ENCODE measurements at regions not wholly inside any gene's neighbourhood (a gene's known extent, or its start where the extent isn't known, plus 50 kb on each side); places are given as distances from the start of the nearest gene placed in this dataset.
"Not testable (repeated sequence)": the region's sequence is repeated elsewhere in the genome, so short reads cannot be mapped to it uniquely, and the experiment has no call there.

DNA sequence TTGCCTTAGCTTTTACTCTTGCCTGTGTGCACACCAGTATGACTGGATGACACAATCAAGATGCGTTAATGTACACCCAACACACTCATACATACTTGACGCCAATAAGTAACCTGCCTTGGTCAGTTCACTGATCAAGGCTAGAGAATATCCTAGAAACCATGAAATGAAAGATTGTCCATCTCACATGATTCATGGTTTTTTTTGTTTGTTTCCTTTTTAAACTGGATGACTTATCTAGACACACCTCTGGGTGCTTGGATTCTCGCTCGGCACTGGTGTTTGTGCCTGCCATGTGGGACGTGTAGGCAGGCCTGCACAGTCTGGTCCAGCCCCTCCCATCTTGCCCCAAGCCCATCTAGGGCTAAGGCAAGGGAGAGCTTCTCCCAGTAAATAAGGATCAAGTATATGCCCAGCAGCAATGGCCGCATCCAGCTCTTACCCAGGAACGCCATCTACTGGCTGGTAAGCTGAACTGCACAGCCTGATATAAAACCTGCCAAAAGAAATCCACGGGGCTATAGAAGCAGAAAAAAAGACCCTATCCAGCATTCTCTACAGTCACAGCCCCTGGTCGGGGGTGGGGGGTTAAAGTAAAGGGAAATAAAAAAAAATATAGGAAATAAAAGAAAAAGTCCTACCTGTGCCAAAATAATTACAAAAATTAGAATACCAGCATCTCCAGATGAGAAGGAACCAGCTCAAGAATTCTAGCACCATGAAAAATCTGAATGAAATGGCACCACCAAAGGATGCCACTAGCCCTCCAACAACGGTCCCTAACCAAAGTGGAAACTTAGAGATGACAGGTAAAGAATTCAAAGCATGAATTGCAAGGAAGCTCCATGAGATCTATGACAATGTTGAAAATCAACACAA lies 73.3 kb downstream of the OTOR start:
- Histone ChIP-seq H3K4me3 (replicated peaks; ENCODE audit: low read depth, low read length) (no peak overlapping the region), H3K27me3 (replicated peaks; ENCODE audit: control insufficient read depth, insufficient read depth, low read length) (no peaks in the 10 kb centered on the region), H3K36me3 (ENCODE audit: control insufficient read depth, insufficient read depth, low read length) (no peaks in the 10 kb centered on the region)
- TF ChIP-seq, protein P1, sequence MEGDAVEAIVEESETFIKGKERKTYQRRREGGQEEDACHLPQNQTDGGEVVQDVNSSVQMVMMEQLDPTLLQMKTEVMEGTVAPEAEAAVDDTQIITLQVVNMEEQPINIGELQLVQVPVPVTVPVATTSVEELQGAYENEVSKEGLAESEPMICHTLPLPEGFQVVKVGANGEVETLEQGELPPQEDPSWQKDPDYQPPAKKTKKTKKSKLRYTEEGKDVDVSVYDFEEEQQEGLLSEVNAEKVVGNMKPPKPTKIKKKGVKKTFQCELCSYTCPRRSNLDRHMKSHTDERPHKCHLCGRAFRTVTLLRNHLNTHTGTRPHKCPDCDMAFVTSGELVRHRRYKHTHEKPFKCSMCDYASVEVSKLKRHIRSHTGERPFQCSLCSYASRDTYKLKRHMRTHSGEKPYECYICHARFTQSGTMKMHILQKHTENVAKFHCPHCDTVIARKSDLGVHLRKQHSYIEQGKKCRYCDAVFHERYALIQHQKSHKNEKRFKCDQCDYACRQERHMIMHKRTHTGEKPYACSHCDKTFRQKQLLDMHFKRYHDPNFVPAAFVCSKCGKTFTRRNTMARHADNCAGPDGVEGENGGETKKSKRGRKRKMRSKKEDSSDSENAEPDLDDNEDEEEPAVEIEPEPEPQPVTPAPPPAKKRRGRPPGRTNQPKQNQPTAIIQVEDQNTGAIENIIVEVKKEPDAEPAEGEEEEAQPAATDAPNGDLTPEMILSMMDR (IDR thresholded peaks at IDR 0.05; ENCODE audit: insufficient read depth, low read length, poor library complexity, severe bottlenecking), result peak; percentile 94
- peak; percentile 19 for DNase-seq (ENCODE audit: extremely low read depth, insufficient read length)

DNA sequence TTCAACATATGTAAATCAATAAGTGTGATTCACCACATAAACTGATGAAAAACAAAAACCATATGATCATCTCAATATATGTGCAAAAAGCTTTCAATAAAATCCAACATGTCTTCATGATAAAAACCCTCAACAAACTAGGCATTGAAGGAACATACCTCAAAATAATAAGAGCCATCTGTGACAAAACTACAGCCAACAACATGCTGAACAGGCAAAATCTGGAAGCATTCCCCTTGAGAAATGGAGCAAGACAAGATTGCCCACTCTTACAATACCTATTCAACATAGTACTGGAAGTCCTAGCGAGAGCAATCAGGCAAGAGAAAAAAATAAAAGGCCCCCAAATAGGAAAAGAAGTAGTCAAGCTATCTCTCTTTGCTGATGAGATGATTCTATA lies 76.5 kb downstream of the OTOR start:
- TF ChIP-seq, protein P1 (IDR thresholded peaks at IDR 0.05; ENCODE audit: insufficient read depth, low read length, poor library complexity, severe bottlenecking), result no peak
- no peak for DNase-seq (ENCODE audit: extremely low read depth, insufficient read length)
- H3K36me3 ChIP-seq (ENCODE audit: control insufficient read depth, insufficient read depth, low read length), result no peaks in the 10 kb centered on the region
- no peak overlapping the region for H3K4me3 ChIP-seq (replicated peaks; ENCODE audit: low read depth, low read length)
- no peaks in the 10 kb centered on the region for H3K27me3 ChIP-seq (replicated peaks; ENCODE audit: control insufficient read depth, insufficient read depth, low read length)

DNA sequence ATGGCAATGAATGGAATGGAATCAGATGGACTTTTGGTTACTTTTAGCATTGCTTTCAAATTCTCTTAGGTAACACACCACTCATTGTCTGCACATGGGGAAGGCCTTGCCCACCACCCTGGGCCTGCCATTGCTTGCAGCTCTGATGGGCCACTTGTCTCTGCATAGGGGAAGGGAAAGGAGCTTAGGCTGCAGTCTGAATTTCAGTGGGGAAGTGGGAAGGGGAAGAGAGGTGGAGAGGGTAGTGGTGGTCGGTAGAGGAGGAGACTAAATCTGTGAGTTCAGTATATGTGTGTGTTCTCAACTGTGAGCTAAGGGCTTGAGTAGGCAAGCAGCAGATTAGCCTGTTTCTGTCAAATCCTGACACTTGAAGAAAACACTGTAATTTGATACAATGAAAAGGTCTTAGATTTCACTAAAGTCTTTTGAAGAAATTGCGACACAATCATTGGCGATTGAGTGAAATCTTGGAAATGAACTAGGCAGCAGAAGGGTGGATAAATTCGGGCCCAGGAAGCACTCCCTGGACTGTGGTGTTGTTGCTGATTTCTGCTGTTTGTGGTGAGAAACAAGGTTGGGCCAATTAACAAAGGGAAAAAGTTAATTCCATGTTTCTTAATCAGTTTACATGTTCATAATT lies 80.6 kb downstream of the OTOR start:
- no peak overlapping the region for H3K4me3 ChIP-seq (replicated peaks; ENCODE audit: low read depth, low read length)
- no peak for DNase-seq (ENCODE audit: extremely low read depth, insufficient read length)
- no peaks in the 10 kb centered on the region for H3K27me3 ChIP-seq (replicated peaks; ENCODE audit: control insufficient read depth, insufficient read depth, low read length)
- TF ChIP-seq, protein P1 (IDR thresholded peaks at IDR 0.05; ENCODE audit: insufficient read depth, low read length, poor library complexity, severe bottlenecking), result no peak
- no peaks in the 10 kb centered on the region for H3K36me3 ChIP-seq (ENCODE audit: control insufficient read depth, insufficient read depth, low read length)

DNA sequence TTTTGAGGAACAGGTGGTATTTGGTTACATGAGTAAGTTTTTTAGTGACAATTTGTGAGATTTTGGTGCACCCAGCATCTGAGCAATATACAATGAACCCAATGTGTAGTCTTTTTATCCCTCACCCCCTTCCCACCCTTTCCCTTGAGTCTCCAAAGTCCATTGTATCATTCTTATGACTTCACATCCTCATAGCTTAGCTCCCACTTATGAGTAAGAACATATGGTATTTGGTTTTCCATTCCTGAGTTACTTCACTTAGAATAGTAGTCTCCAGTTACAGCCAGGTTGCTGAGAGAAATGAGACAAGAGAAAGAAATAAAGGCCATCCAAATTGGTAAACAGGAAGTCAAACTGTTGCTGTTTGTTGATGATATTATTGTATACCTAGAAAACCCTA lies 87.5 kb downstream of the OTOR start:
- H3K4me3 ChIP-seq (replicated peaks; ENCODE audit: low read depth, low read length); DNase-seq (ENCODE audit: extremely low read depth, insufficient read length); H3K36me3 ChIP-seq (ENCODE audit: control insufficient read depth, insufficient read depth, low read length); H3K27me3 ChIP-seq (replicated peaks; ENCODE audit: control insufficient read depth, insufficient read depth, low read length): not testable (repeated sequence)

DNA sequence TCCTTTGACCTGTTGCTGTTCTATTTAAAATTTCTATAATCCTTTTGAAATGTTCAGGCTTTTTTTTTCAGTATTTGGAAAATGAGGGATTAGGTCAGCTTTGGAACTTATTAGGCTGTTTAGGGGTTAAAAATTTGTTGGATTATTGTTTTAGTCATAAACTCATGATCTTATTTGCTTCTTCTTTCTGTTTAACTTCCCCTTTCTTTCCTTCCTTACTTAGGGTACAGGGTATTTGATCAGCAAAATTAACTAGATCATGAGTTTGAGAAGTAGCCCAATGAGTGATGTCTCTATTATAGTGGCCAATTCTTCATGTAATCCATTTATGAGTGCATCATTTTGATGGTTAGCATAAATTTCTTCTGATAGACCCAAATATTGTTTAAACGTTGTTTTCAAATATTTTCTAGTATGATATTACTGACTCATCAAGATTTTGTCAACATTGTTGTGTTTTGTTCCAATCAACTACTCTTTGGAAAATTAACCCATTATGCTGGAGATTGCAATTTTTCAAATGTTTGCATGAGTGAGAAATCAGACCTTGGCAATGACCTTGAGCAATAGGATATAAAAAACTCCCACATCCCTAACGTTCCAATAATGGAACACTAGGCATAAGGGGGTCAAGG lies 94.4 kb downstream of the OTOR start:
- DNase-seq (ENCODE audit: extremely low read depth, insufficient read length), result no peak
- H3K36me3 ChIP-seq (ENCODE audit: control insufficient read depth, insufficient read depth, low read length), result no peaks in the 10 kb centered on the region
- H3K4me3 ChIP-seq (replicated peaks; ENCODE audit: low read depth, low read length), result no peak overlapping the region
- TF ChIP-seq, protein P1 (IDR thresholded peaks at IDR 0.05; ENCODE audit: insufficient read depth, low read length, poor library complexity, severe bottlenecking), result no peak
- H3K27me3 ChIP-seq (replicated peaks; ENCODE audit: control insufficient read depth, insufficient read depth, low read length), result no peaks in the 10 kb centered on the region

DNA sequence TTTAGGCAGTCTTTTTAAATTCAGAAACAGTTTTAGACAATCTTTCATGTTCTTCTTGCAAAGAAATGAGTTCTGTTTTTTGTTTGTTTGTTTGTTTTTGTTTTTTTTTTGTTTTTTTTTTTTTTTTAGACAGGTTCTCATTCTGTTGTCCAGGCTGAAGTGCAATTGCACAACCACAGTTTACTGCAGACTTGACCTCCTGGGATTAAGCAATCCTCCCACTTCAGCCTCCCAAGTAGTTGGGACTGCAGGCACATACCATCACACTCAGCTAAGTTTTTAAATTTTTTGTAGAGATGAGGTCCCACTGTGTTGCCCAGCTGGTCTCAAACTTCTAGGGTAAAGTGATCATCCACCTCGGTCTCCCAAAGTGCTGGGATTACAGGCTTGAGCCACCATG lies 96.2 kb downstream of the OTOR start:
- TF ChIP-seq, protein P1 (IDR thresholded peaks at IDR 0.05; ENCODE audit: insufficient read depth, low read length, poor library complexity, severe bottlenecking), result no peak
- Histone ChIP-seq H3K4me3 (replicated peaks; ENCODE audit: low read depth, low read length) (no peak overlapping the region), H3K36me3 (ENCODE audit: control insufficient read depth, insufficient read depth, low read length) (no peaks in the 10 kb centered on the region), H3K27me3 (replicated peaks; ENCODE audit: control insufficient read depth, insufficient read depth, low read length) (no peaks in the 10 kb centered on the region)
- DNase-seq (ENCODE audit: extremely low read depth, insufficient read length), result no peak

Data from GM06990 (cell line).